GM18498 (cell line): ENCODE measurements at regions not wholly inside any gene's neighbourhood (a gene's known extent, or its start where the extent isn't known, plus 50 kb on each side); places are given as distances from the start of the nearest gene placed in this dataset.
"Not testable (repeated sequence)": the region's sequence is repeated elsewhere in the genome, so short reads cannot be mapped to it uniquely, and the experiment has no call there.

Source experiments
- ATAC-seq: cut with Tn5 transposase; IDR thresholded peaks from one replicate; pipeline ENCODE4 v1.9.1; 2021; ENCODE audit warnings: mild to moderate bottlenecking, moderate library complexity; ENCODE audit not compliant: unreplicated experiment

- no peak for ATAC-seq
These were observed 1246.5 kb downstream of the UQCRFS1 start for GRCh38 chr19:27966390-27966816.

GRCh38 chr19:27964185-27964584, 1248.8 kb downstream of the UQCRFS1 start:
- no peak for ATAC-seq

GRCh38 chr19:27962264-27962663, 1250.7 kb downstream of the UQCRFS1 start:
- ATAC-seq, result no peak

- no peak for ATAC-seq
These were observed 1257.2 kb downstream of the UQCRFS1 start for GRCh38 chr19:27955485-27956480.

- not testable (repeated sequence) for ATAC-seq
These were observed 1270.3 kb downstream of the UQCRFS1 start for GRCh38 chr19:27942607-27943006.

GRCh38 chr19:27936139-27936538, 1276.8 kb downstream of the UQCRFS1 start:
- no peak for ATAC-seq

- no peak for ATAC-seq
These were observed 1277.3 kb downstream of the UQCRFS1 start for GRCh38 chr19:27935669-27936068.

GRCh38 chr19:27929399-27929798, 1283.6 kb downstream of the UQCRFS1 start:
- ATAC-seq, result no peak

- no peak for ATAC-seq
These were observed 1287.7 kb downstream of the UQCRFS1 start for GRCh38 chr19:27925202-27925601.

- no peak for ATAC-seq
These were observed 1290.0 kb downstream of the UQCRFS1 start for GRCh38 chr19:27922970-27923369.

GRCh38 chr19:27920774-27921173, 1292.2 kb downstream of the UQCRFS1 start:
- no peak for ATAC-seq

- ATAC-seq, result no peak
These were observed 1294.1 kb downstream of the UQCRFS1 start for GRCh38 chr19:27918818-27919217.

GRCh38 chr19:27911122-27911898, 1301.6 kb downstream of the UQCRFS1 start:
- ATAC-seq, result no peak

- ATAC-seq, result no peak
These were observed 1303.1 kb downstream of the UQCRFS1 start for GRCh38 chr19:27909861-27910260.

GRCh38 chr19:27909185-27909840, 1303.6 kb downstream of the UQCRFS1 start:
- no peak for ATAC-seq

GRCh38 chr19:27906081-27906480, 1306.9 kb downstream of the UQCRFS1 start:
- ATAC-seq, result no peak

- ATAC-seq, result no peak
These were observed 1307.9 kb downstream of the UQCRFS1 start for GRCh38 chr19:27905074-27905473.

GRCh38 chr19:27901078-27901477, 1311.9 kb downstream of the UQCRFS1 start:
- no peak for ATAC-seq

GRCh38 chr19:27896091-27896490, 1316.9 kb downstream of the UQCRFS1 start:
- no peak for ATAC-seq

GRCh38 chr19:27894906-27895754, 1317.8 kb downstream of the UQCRFS1 start:
- ATAC-seq, result no peak
